ENCODE measurements at regions not wholly inside any gene's neighbourhood (a gene's known extent, or its start where the extent isn't known, plus 50 kb on each side); places are given as distances from the start of the nearest gene placed in this dataset.

DNA sequence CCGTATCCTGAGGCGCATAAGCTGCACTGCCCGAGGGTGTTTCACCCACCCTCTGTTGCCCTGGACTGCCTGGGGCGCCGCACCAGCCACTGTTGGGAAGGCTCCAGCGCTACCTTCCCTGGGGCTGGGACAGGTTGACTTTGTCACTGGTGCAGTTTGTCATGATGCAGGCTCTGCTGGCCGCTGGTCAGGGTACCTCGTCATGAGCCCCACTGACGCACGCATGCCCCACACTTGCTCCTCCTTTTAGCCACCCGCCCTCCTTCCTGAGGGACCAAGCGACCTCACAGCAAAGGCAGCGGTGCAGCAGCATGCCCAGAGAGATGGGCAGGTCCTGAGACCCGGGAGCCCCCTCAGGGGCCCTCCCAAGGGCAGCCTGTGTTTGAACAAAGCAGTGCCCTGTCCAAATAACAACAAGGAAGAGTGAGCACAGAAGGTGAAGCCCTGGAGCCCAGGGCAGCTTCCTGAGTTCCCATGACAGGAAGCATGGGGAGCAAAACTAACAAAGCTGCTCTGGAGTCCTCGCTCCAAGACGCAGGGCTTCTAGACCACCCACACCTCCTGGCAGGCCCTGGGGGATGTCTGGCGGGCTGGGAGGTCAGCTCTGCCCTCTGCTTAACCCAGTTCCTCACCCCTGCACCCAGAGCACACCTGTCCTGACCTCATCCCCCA is 50.1 kb upstream of the SMOC2 start:
- H3K4me1 ChIP-seq: peaks cover under 1% of the 10 kb centered on the region
- intact Hi-C loops (cut with micrococcal nuclease): no loop called here
- TF ChIP-seq, protein P1, sequence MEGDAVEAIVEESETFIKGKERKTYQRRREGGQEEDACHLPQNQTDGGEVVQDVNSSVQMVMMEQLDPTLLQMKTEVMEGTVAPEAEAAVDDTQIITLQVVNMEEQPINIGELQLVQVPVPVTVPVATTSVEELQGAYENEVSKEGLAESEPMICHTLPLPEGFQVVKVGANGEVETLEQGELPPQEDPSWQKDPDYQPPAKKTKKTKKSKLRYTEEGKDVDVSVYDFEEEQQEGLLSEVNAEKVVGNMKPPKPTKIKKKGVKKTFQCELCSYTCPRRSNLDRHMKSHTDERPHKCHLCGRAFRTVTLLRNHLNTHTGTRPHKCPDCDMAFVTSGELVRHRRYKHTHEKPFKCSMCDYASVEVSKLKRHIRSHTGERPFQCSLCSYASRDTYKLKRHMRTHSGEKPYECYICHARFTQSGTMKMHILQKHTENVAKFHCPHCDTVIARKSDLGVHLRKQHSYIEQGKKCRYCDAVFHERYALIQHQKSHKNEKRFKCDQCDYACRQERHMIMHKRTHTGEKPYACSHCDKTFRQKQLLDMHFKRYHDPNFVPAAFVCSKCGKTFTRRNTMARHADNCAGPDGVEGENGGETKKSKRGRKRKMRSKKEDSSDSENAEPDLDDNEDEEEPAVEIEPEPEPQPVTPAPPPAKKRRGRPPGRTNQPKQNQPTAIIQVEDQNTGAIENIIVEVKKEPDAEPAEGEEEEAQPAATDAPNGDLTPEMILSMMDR (IDR thresholded peaks at IDR 0.05; ENCODE audit: borderline replicate concordance): no peak
- no peaks in the 10 kb centered on the region for H3K36me3 ChIP-seq
- DNase-seq: no peak
- H3K27me3 ChIP-seq (ENCODE audit: low read depth): peaks cover 48% of the 10 kb centered on the region
- no peak overlapping the region for H3K27ac ChIP-seq (replicated peaks)
- no peak overlapping the region for H3K4me3 ChIP-seq
- no peaks in the 10 kb centered on the region for H3K9me3 ChIP-seq (replicated peaks)

Data from left ventricle myocardium inferior (tissue), 1 donor.